HEK293 (cell line): ENCODE measurements at regions not wholly inside any gene's neighbourhood (a gene's known extent, or its start where the extent isn't known, plus 50 kb on each side); places are given as distances from the start of the nearest gene placed in this dataset.

ENCODE experiments used
- HOXC10 ChIP-seq: sonication (generic); formaldehyde crosslinking; IDR thresholded peaks from 2 replicates; pipeline ENCODE4 v1.8.1; 2023; ENCODE audit warnings: mild to moderate bottlenecking, missing genetic modification reagents
- KLF1 ChIP-seq: fragments of 450-650 bp; formaldehyde crosslinking; IDR thresholded peaks from 2 replicates; pipeline ENCODE4 v1.5.1; 2016; ENCODE audit warnings: missing biosample characterization, missing genetic modification characterization
- YY1 ChIP-seq: fragments of 450-650 bp; formaldehyde crosslinking; IDR thresholded peaks from 2 replicates; pipeline ENCODE4 v1.5.1; 2018; ENCODE audit warnings: missing biosample characterization, missing genetic modification characterization
- ZNF10 ChIP-seq: fragments of 450-650 bp; formaldehyde crosslinking; IDR thresholded peaks from 2 replicates; pipeline ENCODE4 v1.5.1; 2017; ENCODE audit warnings: missing biosample characterization, missing genetic modification characterization
- ZNF248 ChIP-seq: fragments of 450-650 bp; formaldehyde crosslinking; IDR thresholded peaks from 2 replicates; pipeline ENCODE4 v1.5.1; 2017; ENCODE audit warnings: missing biosample characterization, missing genetic modification characterization
- ZNF274 ChIP-seq, 2 experiments: fragments of 200-500 bp in 1 of 2; fragments of 450-650 bp in 1 of 2; sonication (Bioruptor generic) in 1 of 2; formaldehyde crosslinking in 1 of 2; IDR thresholded peaks; 2 replicates each; pipeline versions ENCODE4 v1.5.1 to v1.6.1; 2014 to 2016; ENCODE audit warnings: borderline replicate concordance in 1 of 2, inconsistent platforms in 1 of 2, low read length in 1 of 2, missing biosample characterization in 1 of 2, missing genetic modification characterization in 1 of 2
- ZNF311 ChIP-seq: fragments of 450-650 bp; formaldehyde crosslinking; IDR thresholded peaks from 2 replicates; pipeline ENCODE4 v1.5.1; 2017; ENCODE audit warnings: missing biosample characterization, missing genetic modification characterization, borderline replicate concordance
- ZNF571 ChIP-seq: fragments of 450-650 bp; formaldehyde crosslinking; IDR thresholded peaks from 2 replicates; pipeline ENCODE4 v1.5.0; 2017; ENCODE audit warnings: missing biosample characterization, missing genetic modification characterization
- ZNF768 ChIP-seq: fragments of 450-650 bp; formaldehyde crosslinking; IDR thresholded peaks from 2 replicates; pipeline ENCODE4 v1.5.1; 2018; ENCODE audit warnings: missing biosample characterization, mild to moderate bottlenecking, missing genetic modification characterization
- ZSCAN30 ChIP-seq: fragments of 450-650 bp; IDR thresholded peaks from 2 replicates; pipeline ENCODE4 v1.5.1; 2018; ENCODE audit warnings: missing biosample characterization, mild to moderate bottlenecking, missing genetic modification characterization, moderate library complexity
- TF ChIP-seq, protein P1 (sequence below): fragments of 450-650 bp; formaldehyde crosslinking; IDR thresholded peaks from 2 replicates; pipeline ENCODE4 v1.5.1; 2016; ENCODE audit warnings: missing biosample characterization, missing genetic modification characterization
- TF ChIP-seq, protein P2 (sequence below): fragments of 450-650 bp; IDR thresholded peaks from 2 replicates; pipeline ENCODE4 v1.5.1; 2018; ENCODE audit warnings: missing biosample characterization, mild to moderate bottlenecking, missing genetic modification characterization
- TF ChIP-seq, protein P3 (sequence below): fragments of 450-650 bp; formaldehyde crosslinking; IDR thresholded peaks from 2 replicates; pipeline ENCODE4 v1.5.1; 2016; ENCODE audit warnings: missing biosample characterization, missing genetic modification characterization

DNA sequence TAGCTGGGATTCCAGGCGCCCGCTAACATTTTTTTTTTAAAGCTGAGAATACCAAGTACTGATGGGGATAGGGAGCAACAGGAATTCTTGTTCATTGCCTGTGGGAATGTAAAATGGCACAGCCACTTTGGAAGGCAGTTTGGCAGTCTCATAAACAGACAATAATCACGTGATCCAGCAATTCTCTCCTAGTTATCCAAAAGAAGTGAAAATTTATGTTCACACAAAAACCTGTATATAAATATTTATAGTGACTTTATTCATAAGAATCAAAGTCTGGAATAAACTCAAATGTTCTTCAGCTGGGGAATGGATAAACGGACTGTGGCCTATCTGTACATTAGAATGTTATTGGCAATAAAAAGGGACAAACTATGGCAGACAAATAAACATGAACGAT lies 72.5 kb upstream of the NEO1 start:
- TF ChIP-seq ZNF248 (tag by site-specific recombination), result no peak
- TF ChIP-seq ZSCAN30, result no peak
- TF ChIP-seq YY1 (tag by site-specific recombination), result no peak
- TF ChIP-seq, protein P1, sequence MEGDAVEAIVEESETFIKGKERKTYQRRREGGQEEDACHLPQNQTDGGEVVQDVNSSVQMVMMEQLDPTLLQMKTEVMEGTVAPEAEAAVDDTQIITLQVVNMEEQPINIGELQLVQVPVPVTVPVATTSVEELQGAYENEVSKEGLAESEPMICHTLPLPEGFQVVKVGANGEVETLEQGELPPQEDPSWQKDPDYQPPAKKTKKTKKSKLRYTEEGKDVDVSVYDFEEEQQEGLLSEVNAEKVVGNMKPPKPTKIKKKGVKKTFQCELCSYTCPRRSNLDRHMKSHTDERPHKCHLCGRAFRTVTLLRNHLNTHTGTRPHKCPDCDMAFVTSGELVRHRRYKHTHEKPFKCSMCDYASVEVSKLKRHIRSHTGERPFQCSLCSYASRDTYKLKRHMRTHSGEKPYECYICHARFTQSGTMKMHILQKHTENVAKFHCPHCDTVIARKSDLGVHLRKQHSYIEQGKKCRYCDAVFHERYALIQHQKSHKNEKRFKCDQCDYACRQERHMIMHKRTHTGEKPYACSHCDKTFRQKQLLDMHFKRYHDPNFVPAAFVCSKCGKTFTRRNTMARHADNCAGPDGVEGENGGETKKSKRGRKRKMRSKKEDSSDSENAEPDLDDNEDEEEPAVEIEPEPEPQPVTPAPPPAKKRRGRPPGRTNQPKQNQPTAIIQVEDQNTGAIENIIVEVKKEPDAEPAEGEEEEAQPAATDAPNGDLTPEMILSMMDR (tag by site-specific recombination), result no peak
- no peak for TF ChIP-seq ZNF571 (tag by site-specific recombination)
- TF ChIP-seq, protein P2, sequence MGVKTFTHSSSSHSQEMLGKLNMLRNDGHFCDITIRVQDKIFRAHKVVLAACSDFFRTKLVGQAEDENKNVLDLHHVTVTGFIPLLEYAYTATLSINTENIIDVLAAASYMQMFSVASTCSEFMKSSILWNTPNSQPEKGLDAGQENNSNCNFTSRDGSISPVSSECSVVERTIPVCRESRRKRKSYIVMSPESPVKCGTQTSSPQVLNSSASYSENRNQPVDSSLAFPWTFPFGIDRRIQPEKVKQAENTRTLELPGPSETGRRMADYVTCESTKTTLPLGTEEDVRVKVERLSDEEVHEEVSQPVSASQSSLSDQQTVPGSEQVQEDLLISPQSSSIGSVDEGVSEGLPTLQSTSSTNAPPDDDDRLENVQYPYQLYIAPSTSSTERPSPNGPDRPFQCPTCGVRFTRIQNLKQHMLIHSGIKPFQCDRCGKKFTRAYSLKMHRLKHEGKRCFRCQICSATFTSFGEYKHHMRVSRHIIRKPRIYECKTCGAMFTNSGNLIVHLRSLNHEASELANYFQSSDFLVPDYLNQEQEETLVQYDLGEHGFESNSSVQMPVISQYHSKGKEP (tag by site-specific recombination), result no peak
- TF ChIP-seq KLF1 (tag by site-specific recombination), result no peak
- TF ChIP-seq ZNF311 (tag by site-specific recombination), result no peak
- no peak for TF ChIP-seq HOXC10
- TF ChIP-seq ZNF10 (tag by site-specific recombination), result no peak
- TF ChIP-seq ZNF274 (IDR thresholded peaks at IDR 0.05; ENCODE audit: low read length), result no peak
- no peak for TF ChIP-seq ZNF274 (tag by site-specific recombination; IDR thresholded peaks at IDR 0.05; ENCODE audit: borderline replicate concordance)
- TF ChIP-seq, protein P3, sequence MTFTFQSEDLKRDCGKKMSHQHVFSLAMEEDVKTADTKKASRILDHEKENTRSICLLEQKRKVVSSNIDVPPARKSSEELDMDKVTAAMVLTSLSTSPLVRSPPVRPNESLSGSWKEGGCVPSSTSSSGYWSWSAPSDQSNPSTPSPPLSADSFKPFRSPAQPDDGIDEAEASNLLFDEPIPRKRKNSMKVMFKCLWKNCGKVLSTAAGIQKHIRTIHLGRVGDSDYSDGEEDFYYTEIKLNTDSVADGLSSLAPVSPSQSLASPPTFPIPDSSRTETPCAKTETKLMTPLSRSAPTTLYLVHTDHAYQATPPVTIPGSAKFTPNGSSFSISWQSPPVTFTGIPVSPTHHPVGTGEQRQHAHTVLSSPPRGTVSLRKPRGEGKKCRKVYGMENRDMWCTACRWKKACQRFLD (tag by site-specific recombination), result no peak
- TF ChIP-seq ZNF768 (tag by site-specific recombination), result no peak
